ENCODE measurements at regions not wholly inside any gene's neighbourhood (a gene's known extent, or its start where the extent isn't known, plus 50 kb on each side); places are given as distances from the start of the nearest gene placed in this dataset.
"Not testable (repeated sequence)": the region's sequence is repeated elsewhere in the genome, so short reads cannot be mapped to it uniquely, and the experiment has no call there.

DNA sequence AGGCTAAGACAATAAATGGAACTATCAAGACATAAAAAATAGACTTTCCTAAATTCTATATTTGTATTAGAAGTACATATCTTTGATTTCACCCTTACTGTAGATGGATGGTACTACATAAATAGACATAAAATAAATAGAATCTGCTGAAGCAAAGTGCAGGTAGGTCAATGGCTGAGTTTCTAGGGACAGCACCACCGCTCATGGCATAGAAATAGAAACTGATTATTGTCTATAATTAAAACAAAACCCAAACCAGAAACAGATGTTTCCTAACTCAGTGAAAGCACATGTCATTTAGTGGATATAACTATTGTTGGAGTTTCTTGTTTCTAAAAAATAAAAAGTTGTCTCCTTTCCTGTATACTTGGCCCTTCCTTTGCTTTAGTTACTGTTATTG lies 387.3 kb upstream of the ADGRL3 start:
- DNase-seq = no peak

- DNase-seq = no peak
These were observed 385.6 kb upstream of the ADGRL3 start for GRCh38 chr4:60814549-60814948.

DNA sequence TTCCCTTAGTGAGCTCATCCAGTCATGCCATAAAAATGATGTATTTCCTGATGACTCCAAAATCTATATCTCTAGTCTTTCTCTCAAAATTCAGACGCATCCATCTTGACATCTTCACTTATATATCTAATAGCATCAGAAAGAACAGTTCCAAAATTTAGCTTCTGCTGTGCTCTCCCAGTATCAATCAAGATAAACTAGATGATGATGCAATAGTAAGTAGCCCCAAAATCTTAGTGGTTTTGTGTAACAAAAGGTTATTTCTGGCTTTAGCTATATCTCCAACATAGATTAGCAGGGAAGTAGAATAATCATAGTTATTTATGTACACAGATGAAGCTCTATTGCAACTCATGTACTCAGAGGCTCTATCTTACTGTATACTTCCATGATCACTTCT lies 382.5 kb upstream of the ADGRL3 start:
- no peak for DNase-seq

DNA sequence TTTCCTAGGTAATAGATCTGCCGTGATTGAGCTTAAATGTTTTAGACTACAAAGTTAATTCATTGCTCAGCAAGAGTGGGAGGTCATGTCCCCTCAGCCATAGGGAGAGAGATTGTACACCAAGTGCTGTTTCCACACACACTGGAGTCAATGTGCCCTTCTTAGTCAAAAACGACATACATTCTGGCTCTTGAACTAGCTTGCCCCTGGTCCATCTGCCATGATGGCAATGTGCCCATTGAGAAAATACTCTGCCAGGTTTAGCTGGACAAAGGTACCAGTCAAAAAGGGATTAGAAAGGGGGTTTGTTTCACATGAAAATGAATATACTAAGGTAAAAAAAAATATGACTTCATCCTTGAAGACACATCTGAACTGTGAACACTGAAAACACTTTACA lies 377.1 kb upstream of the ADGRL3 start:
- no peak for DNase-seq

- no peak for DNase-seq
These were observed 360.1 kb upstream of the ADGRL3 start for GRCh38 chr4:60840020-60840419.

- no peak for DNase-seq
These were observed 353.4 kb upstream of the ADGRL3 start for GRCh38 chr4:60846678-60847077.

DNA sequence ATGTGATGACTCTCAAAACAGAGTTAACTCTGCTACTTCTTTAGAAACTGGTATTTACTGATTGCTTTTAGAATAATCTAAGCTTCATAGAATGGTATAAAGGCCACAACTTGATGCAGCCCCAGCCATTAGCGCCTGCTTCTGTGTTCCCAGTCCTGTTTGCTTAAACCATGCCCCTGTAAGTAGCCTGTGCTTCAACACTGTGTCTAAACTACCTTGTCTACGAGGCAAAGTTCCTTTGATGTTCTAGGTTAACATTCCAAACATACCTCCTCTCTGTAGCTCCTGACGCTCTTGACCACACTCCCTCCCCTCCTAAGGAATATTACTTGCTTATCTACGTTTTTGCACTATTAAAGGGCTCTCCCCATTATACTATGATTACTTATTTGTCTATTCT lies 352.5 kb upstream of the ADGRL3 start:
- DNase-seq = no peak

DNA sequence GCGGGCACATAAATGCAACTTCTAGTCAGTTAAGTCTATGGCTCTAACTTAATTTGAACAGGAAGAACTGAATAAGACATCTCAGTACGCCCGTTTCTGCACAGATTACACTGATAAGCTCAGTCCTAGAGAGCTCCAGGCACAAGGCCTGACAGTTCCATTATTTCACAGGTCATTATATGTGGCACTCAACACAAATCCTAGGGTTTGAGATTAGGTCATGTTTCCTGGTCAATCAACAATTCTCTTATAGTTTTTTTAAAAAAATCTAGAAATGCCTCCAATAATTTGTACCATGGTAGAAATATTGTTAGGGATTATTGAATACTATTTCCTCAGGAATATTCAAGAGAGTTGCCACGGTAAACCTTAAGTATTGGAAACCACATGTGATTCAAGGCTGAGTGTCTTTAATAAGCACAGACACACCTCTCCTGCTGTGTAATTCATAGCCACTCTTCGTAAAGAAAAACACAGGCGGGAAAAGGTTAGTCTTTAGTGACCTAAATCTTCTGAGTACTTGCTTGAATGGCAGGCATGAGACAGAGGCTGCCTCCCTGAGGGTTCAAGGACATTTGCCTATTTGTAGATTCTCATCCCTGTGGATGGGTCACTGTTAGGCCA lies 342.9 kb upstream of the ADGRL3 start:
- DNase-seq = no peak

DNA sequence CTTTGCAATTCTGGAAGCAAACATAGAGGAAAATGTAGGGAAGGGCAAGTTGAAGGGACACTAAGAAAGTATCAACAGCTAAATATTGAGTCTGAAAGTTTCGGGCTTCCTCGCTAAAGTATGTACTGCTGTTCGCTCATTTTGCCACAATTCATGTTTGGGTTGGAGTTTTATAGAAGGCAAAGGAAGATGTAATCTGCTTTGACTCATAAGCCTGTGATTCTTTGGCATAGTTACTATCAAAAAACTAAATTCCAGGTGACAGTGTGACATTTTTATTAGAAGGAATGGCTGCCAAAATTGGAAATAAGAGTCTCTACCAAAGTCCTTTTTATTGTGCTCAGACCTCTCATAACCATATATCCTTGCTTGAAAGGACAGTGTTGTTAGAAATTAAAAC lies 336.7 kb upstream of the ADGRL3 start:
- DNase-seq = no peak

DNA sequence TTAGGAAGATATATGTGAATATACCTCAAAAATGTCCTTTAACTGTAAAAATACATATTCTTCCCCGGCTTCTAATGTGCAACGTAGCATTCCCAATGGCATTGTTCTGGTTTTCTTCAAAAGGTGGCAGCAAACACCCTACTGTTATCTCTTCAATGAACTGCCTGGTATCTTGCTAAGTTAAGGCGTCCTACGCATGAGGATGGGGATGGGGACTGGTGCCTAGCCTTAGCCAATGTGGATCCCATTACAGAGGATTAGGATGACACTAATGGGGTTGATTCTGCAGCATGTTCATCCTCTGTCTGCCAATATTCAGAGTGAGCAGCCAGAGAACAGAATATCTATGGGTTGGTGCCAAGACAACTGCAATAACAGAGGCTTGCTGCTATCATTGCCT lies 334.9 kb upstream of the ADGRL3 start:
- no peak for DNase-seq

- no peak for DNase-seq
These were observed 331.7 kb upstream of the ADGRL3 start for GRCh38 chr4:60868232-60868960.

DNA sequence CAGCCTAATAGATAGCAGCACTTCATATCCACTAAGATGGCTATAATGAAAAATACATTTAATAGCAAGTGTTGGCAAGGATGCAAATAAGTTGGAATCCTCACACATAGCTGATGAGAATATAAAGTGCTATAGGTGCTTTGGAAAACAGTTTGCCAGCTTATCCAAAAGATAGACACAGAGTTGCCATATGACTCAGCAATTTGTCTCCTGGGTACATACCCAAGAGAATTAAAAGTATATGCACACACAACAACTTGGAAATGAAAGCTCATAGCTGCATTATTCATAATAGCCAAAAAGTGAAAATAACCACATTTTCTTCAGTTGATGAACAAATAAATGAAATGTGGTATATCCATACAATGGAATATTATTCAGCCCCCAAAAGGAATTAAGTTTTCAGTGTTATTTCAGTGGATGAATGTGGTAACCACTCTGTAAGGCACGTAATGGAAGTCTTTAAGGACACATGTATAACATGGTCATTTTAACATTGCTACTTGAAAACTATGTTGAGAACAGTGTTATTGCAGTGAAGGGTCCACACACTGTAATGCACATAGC lies 320.9 kb upstream of the ADGRL3 start:
- DNase-seq = no peak

DNA sequence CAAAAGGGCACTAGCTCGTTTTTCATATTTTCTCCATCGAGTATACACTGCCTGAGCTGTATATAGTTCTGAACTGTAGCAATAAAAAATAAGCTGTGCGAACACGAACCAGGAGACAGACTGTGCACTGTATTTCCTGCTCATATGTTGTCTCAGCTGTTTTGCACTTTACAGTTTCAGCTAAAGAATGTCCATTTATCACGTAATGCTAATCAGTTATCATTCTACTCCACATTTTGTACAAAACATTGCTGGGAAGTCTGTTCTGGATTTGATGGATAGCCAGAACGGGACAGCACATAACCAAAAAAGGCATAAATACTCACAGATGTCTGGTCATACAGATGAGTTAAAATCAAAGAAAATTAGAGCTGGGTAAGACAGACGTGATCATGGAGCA lies 315.5 kb upstream of the ADGRL3 start:
- DNase-seq = no peak

DNA sequence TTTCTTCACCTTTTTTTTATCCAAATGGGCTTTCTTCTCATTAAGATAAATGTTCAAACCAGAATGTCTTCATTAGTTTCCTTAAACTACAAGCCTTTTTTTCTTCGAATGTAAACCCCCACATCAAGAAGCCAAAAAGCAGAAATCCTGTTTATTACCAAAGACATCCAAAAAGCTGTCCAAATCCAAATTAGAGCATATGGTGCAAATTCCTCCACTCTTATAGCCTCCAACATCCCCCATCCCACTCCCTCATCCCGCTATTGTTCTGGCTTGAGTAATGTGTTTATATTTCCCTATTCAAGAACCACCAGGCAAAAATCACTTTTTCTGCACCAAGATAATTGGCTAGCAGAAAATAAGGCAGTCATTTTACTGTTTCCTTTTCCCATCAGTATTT lies 315.1 kb upstream of the ADGRL3 start:
- no peak for DNase-seq

DNA sequence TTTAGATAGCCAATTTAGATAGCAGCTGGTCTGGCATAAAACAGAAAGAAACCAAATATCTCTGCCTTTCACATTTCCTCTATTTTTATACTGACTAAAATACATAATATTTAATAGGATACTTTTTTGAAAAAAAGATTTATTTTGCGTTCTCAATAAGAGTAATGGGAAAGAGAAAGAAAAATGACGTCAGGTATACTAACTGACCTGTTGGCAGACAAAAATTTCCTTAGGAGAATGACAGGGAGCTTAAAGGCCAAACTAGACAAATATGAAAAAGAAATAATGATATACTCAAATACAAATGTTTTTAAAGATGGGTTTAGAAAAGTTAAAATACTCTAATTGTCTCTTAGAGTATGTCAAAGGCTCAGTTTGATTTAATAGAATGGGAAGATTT lies 309.4 kb upstream of the ADGRL3 start:
- no peak for DNase-seq

- DNase-seq = no peak
These were observed 308.2 kb upstream of the ADGRL3 start for GRCh38 chr4:60891947-60892346.

DNA sequence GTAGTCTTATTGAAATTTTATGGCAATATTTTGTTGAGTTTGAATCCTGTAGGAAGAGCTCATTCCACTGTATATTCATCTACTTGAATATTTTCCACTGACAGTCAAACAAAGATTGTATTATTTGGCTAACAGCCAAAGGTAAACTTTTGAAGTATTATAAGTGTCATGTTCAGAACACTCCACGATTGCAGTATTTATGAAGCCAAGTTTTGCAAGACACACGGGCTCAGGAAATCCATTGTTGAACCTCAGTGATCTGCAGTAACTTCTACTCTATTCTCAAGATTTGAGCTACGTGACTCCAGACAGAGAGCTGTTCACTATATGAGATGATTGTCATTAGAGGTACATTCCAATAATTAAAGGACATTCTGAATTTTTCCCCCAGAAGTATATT lies 302.7 kb upstream of the ADGRL3 start:
- no peak for DNase-seq

- DNase-seq = no peak
These were observed 295.0 kb upstream of the ADGRL3 start for GRCh38 chr4:60905162-60905561.

DNA sequence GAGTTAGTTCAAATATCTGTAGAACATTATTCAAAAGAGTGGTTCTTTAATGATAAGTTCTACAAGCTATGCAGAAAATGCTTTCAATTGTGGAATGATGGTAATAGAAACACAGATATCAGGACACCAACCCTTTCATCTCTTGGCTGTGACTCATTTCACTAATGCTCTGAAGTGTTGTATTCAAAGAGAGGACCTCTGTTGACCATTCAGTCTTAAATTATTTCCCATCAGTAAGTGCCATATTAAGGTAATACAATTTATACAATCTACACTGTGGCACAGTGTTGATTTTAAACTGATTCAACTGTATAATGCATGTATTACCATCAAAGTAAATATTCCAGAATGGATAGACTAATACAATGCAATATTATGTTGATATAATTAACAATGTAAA lies 289.0 kb upstream of the ADGRL3 start:
- no peak for DNase-seq

DNA sequence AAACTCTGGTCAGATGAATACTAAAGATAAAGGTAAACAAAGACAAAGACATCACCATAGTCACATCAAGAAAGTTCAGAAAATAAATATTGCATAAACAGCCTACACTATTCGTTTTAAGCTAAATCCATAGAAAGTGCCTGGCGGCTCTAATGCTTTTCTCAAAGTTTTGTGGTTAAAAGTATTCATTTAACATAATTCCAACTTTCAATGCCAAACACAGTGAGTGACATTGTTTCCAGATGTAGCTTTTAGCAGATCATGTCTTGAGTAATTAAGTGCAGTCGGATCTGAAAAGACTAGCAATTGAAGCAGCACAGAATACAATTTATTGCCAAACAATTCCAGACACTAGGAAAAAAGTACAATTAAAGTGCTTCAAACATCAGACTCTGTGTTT lies 287.1 kb upstream of the ADGRL3 start:
- no peak for DNase-seq

GRCh38 chr4:60913671-60914070 lies 286.5 kb upstream of the ADGRL3 start:
- no peak for DNase-seq

DNA sequence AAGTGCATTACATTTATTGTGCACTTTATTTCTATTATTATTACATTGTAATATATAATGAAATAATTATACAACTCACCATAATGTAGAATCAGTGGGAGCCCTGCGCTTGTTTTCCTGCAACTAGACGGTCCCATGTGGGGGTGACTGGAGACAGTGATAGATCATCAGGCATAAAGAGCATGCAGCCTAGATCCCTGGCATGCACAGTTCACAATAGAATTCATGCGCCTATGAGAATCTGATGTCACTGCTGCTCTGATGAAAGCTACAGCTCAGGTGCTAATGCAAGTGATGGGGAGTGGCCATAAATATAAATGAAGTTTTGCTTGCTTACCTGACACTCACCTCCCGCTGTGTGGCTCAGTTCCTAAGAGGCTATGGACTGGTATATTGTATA lies 278.4 kb upstream of the ADGRL3 start:
- DNase-seq = not testable (repeated sequence)

- no peak for DNase-seq
These were observed 277.1 kb upstream of the ADGRL3 start for GRCh38 chr4:60923075-60923474.

DNA sequence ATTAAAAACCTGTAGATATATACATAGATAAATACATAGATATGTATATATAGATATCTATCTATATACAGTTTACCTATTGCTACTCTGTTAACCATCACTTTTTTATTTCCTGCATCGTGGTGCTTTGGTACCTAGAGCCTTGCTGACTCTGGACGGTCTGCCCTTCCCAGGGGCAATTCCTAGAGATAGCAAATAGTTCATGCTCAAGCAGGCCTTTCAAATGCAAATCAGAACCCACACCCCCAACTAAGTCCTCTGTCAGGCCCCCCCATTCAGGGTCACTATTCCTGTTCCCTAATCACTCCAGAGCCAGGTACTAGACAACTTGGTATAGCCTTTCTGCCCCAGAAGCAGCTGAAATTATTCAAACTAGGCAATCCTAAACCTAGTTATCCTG lies 273.5 kb upstream of the ADGRL3 start:
- DNase-seq = no peak

DNA sequence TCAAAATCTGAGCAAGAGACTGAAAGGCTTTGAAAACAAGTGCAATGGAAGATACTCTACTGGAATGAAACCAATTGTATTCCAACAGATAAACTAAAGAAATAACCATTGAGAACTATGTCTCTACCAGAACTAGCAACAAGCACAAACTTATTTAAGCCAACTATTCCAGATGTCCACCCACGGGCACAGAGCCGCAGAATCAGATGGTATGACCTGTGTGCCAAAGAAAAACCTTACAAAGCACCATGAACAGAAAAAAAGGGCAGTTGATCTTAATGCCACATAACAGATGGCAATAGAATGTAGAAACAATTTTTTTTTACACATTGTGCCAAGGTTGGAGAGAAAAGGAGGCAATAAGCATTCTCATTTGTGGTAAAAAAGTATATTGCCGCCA lies 269.3 kb upstream of the ADGRL3 start:
- no peak for DNase-seq

Data from 8988T (cell line).